ENCODE measurements at regions not wholly inside any gene's neighbourhood (a gene's known extent, or its start where the extent isn't known, plus 50 kb on each side); places are given as distances from the start of the nearest gene placed in this dataset.

GRCh38 chr13:44302940-44303575 is 70.6 kb upstream of the SERP2 start:
- ATAC-seq (ENCODE audit: low read depth) (no peak), DNase-seq (no peak)
- Mint-ChIP-seq H3K4me1 (peaks cover 15% of the 10 kb centered on the region), H3K36me3 (no peaks in the 10 kb centered on the region), H3K4me3 (no peak overlapping the region), H3K9me3 (peaks cover 6% of the 10 kb centered on the region), H3K27ac (no peak overlapping the region), H3K27me3 (peaks cover 9% of the 10 kb centered on the region)
- POLR2A ChIA-PET, result no interaction called here

- H3K27me3 Mint-ChIP-seq, result peaks cover 7% of the 10 kb centered on the region
- H3K9me3 Mint-ChIP-seq, result peaks cover 6% of the 10 kb centered on the region
- no peak overlapping the region for H3K27ac Mint-ChIP-seq
- H3K4me1 Mint-ChIP-seq, result peaks cover 15% of the 10 kb centered on the region
- POLR2A ChIA-PET, result no interaction called here
- no peak for ATAC-seq (ENCODE audit: low read depth)
- no peaks in the 10 kb centered on the region for H3K36me3 Mint-ChIP-seq
- no peak overlapping the region for H3K4me3 Mint-ChIP-seq
- DNase-seq, result no peak
Measured at GRCh38 chr13:44303681-44304432, 69.8 kb upstream of the SERP2 start.

GRCh38 chr13:44304433-44304725 is 69.2 kb upstream of the SERP2 start:
- POLR2A ChIA-PET, result no interaction called here
- Mint-ChIP-seq H3K27me3 (peaks cover 6% of the 10 kb centered on the region), H3K9me3 (peaks cover 6% of the 10 kb centered on the region), H3K36me3 (no peaks in the 10 kb centered on the region), H3K27ac (no peak overlapping the region), H3K4me1 (peaks cover 15% of the 10 kb centered on the region), H3K4me3 (no peak overlapping the region)
- ATAC-seq (ENCODE audit: low read depth) (no peak), DNase-seq (no peak)

GRCh38 chr13:44305286-44305685 is 68.3 kb upstream of the SERP2 start:
- H3K36me3 Mint-ChIP-seq, result no peaks in the 10 kb centered on the region
- ATAC-seq (ENCODE audit: low read depth) (no peak), DNase-seq (no peak)
- H3K27me3 Mint-ChIP-seq, result peaks cover 6% of the 10 kb centered on the region
- no peak overlapping the region for H3K27ac Mint-ChIP-seq
- peaks cover 15% of the 10 kb centered on the region for H3K4me1 Mint-ChIP-seq
- H3K9me3 Mint-ChIP-seq, result peaks cover 6% of the 10 kb centered on the region
- POLR2A ChIA-PET, result no interaction called here
- H3K4me3 Mint-ChIP-seq, result no peak overlapping the region

- ATAC-seq (ENCODE audit: low read depth) (no peak), DNase-seq (no peak)
- Mint-ChIP-seq H3K4me1 (peaks cover 15% of the 10 kb centered on the region), H3K4me3 (no peak overlapping the region), H3K27me3 (peaks cover 6% of the 10 kb centered on the region), H3K27ac (no peak overlapping the region), H3K36me3 (no peaks in the 10 kb centered on the region), H3K9me3 (peaks cover 6% of the 10 kb centered on the region)
- POLR2A ChIA-PET, result no interaction called here
Measured at GRCh38 chr13:44305917-44306370, 67.7 kb upstream of the SERP2 start.

GRCh38 chr13:44306371-44307192 is 67.0 kb upstream of the SERP2 start:
- H3K27ac Mint-ChIP-seq, result no peak overlapping the region
- DNase-seq (no peak), ATAC-seq (ENCODE audit: low read depth) (no peak)
- H3K4me3 Mint-ChIP-seq, result no peak overlapping the region
- POLR2A ChIA-PET, result no interaction called here
- H3K27me3 Mint-ChIP-seq, result peaks cover 6% of the 10 kb centered on the region
- H3K4me1 Mint-ChIP-seq, result peaks cover 12% of the 10 kb centered on the region
- H3K9me3 Mint-ChIP-seq, result peaks cover 2% of the 10 kb centered on the region
- H3K36me3 Mint-ChIP-seq, result no peaks in the 10 kb centered on the region

GRCh38 chr13:44307255-44307654 is 66.4 kb upstream of the SERP2 start:
- Mint-ChIP-seq H3K4me3 (no peak overlapping the region), H3K36me3 (no peaks in the 10 kb centered on the region), H3K4me1 (peaks cover 12% of the 10 kb centered on the region), H3K27me3 (peaks cover 6% of the 10 kb centered on the region), H3K9me3 (no peaks in the 10 kb centered on the region), H3K27ac (no peak overlapping the region)
- POLR2A ChIA-PET, result no interaction called here
- ATAC-seq (ENCODE audit: low read depth), result no peak
- no peak for DNase-seq

- Mint-ChIP-seq H3K4me1 (peaks cover 12% of the 10 kb centered on the region), H3K27ac (no peak overlapping the region)
Measured at GRCh38 chr13:44307844-44308243, 65.8 kb upstream of the SERP2 start.

GRCh38 chr13:44308352-44308751 is 65.3 kb upstream of the SERP2 start:
- ATAC-seq (ENCODE audit: low read depth) (no peak), DNase-seq (no peak)
- POLR2A ChIA-PET, result no interaction called here
- H3K27me3 Mint-ChIP-seq, result peaks cover 6% of the 10 kb centered on the region
- H3K27ac Mint-ChIP-seq, result no peak overlapping the region
- peaks cover 1% of the 10 kb centered on the region for H3K36me3 Mint-ChIP-seq
- no peaks in the 10 kb centered on the region for H3K9me3 Mint-ChIP-seq
- H3K4me3 Mint-ChIP-seq, result no peak overlapping the region
- peaks cover 12% of the 10 kb centered on the region for H3K4me1 Mint-ChIP-seq

More at GRCh38 chr13:44307844-44308243, 65.8 kb upstream of the SERP2 start:
- POLR2A ChIA-PET, result no interaction called here
- H3K4me3 Mint-ChIP-seq, result no peak overlapping the region
- H3K27me3 Mint-ChIP-seq, result peaks cover 6% of the 10 kb centered on the region
- H3K9me3 Mint-ChIP-seq, result no peaks in the 10 kb centered on the region
- ATAC-seq (ENCODE audit: low read depth) (no peak), DNase-seq (no peak)
- H3K36me3 Mint-ChIP-seq, result peaks cover 1% of the 10 kb centered on the region

- peaks cover 1% of the 10 kb centered on the region for H3K36me3 Mint-ChIP-seq
- no peak overlapping the region for H3K27ac Mint-ChIP-seq
- no peak for ATAC-seq (ENCODE audit: low read depth)
- H3K4me3 Mint-ChIP-seq, result no peak overlapping the region
- H3K4me1 Mint-ChIP-seq, result peaks cover 12% of the 10 kb centered on the region
- POLR2A ChIA-PET, result no interaction called here
- H3K9me3 Mint-ChIP-seq, result no peaks in the 10 kb centered on the region
- H3K27me3 Mint-ChIP-seq, result peaks cover 6% of the 10 kb centered on the region
- DNase-seq, result no peak
Measured at GRCh38 chr13:44309794-44310757, 63.5 kb upstream of the SERP2 start.

GRCh38 chr13:44311011-44311780 is 62.4 kb upstream of the SERP2 start:
- no peak overlapping the region for H3K4me3 Mint-ChIP-seq
- H3K36me3 Mint-ChIP-seq, result peaks cover 1% of the 10 kb centered on the region
- no peaks in the 10 kb centered on the region for H3K9me3 Mint-ChIP-seq
- DNase-seq (no peak), ATAC-seq (ENCODE audit: low read depth) (no peak)
- H3K27ac Mint-ChIP-seq, result no peak overlapping the region
- H3K27me3 Mint-ChIP-seq, result peaks cover 7% of the 10 kb centered on the region
- POLR2A ChIA-PET, result no interaction called here
- H3K4me1 Mint-ChIP-seq, result peaks cover 8% of the 10 kb centered on the region

GRCh38 chr13:44312131-44312530 is 61.5 kb upstream of the SERP2 start:
- Mint-ChIP-seq H3K4me1 (no peaks in the 10 kb centered on the region), H3K4me3 (no peak overlapping the region), H3K27me3 (peaks cover 4% of the 10 kb centered on the region), H3K27ac (no peak overlapping the region), H3K36me3 (peaks cover 1% of the 10 kb centered on the region), H3K9me3 (no peaks in the 10 kb centered on the region)
- DNase-seq (no peak), ATAC-seq (ENCODE audit: low read depth) (no peak)
- POLR2A ChIA-PET, result no interaction called here

All from activated naive CD8-positive, alpha-beta T cell treated with anti-CD3 and anti-CD28 coated beads, Interleukin-2, amount 10 ng/mL, durations not matched to agents 7 days and 5 days (primary cell).